Astrocyte of the cerebellum (primary cell): ENCODE measurements at regions not wholly inside any gene's neighbourhood (a gene's known extent, or its start where the extent isn't known, plus 50 kb on each side); places are given as distances from the start of the nearest gene placed in this dataset.
"Not testable (repeated sequence)": the region's sequence is repeated elsewhere in the genome, so short reads cannot be mapped to it uniquely, and the experiment has no call there.

Experiments used
- DNase-seq: peaks from one replicate; pipeline ENCODE4 v3.0.0-alpha.2; 2011; ENCODE audit warnings: low read depth
- H3K4me3 ChIP-seq: 2 replicates; pipeline ENCODE4 v1.5.1; 2011; ENCODE audit warnings: mild to moderate bottlenecking, low read depth, low read length, moderate library complexity
- CTCF ChIP-seq: IDR thresholded peaks from 2 replicates; pipeline ENCODE4 v1.5.1; 2012; ENCODE audit warnings: low read length, low read depth, moderate library complexity, mild to moderate bottlenecking; ENCODE audit errors: missing control alignments
- in situ Hi-C: cut with HindIII; loops from 2 replicates; pipeline ENCODE4 v1.10.0; 2017; ENCODE audit warnings: low sequenced_read_pairs

- TF ChIP-seq CTCF, result no peak
- H3K4me3 ChIP-seq, result no peak overlapping the region
- in situ Hi-C loops, result no loop called here
- DNase-seq, result no peak
Measured at GRCh38 chr11:96481771-96482170, 92.0 kb downstream of the JRKL start.

- no peak for DNase-seq
- in situ Hi-C loops, result no loop called here
- TF ChIP-seq CTCF, result no peak
- no peak overlapping the region for H3K4me3 ChIP-seq
Measured at GRCh38 chr11:96482193-96482592, 92.4 kb downstream of the JRKL start.

- TF ChIP-seq CTCF, result no peak
- no peak for DNase-seq
- no peak overlapping the region for H3K4me3 ChIP-seq
- in situ Hi-C loops, result no loop called here
Measured at GRCh38 chr11:96483374-96483955, 93.7 kb downstream of the JRKL start.

GRCh38 chr11:96484361-96484760, 94.5 kb downstream of the JRKL start:
- no peak for DNase-seq
- H3K4me3 ChIP-seq, result no peak overlapping the region
- in situ Hi-C loops, result no loop called here
- no peak for TF ChIP-seq CTCF

- TF ChIP-seq CTCF, result no peak
- DNase-seq, result no peak
- no peak overlapping the region for H3K4me3 ChIP-seq
- in situ Hi-C loops, result no loop called here
Measured at GRCh38 chr11:96486890-96487611, 97.2 kb downstream of the JRKL start.

- H3K4me3 ChIP-seq, DNase-seq, in situ Hi-C loops: not testable (repeated sequence)
Measured at GRCh38 chr11:96488911-96489310, 99.1 kb downstream of the JRKL start.

GRCh38 chr11:96500440-96500839, 110.6 kb downstream of the JRKL start:
- H3K4me3 ChIP-seq, result no peak overlapping the region
- no peak for DNase-seq
- TF ChIP-seq CTCF, result no peak
- in situ Hi-C loops, result no loop called here
